ENCODE measurements at regions not wholly inside any gene's neighbourhood (a gene's known extent, or its start where the extent isn't known, plus 50 kb on each side); places are given as distances from the start of the nearest gene placed in this dataset.

DNA sequence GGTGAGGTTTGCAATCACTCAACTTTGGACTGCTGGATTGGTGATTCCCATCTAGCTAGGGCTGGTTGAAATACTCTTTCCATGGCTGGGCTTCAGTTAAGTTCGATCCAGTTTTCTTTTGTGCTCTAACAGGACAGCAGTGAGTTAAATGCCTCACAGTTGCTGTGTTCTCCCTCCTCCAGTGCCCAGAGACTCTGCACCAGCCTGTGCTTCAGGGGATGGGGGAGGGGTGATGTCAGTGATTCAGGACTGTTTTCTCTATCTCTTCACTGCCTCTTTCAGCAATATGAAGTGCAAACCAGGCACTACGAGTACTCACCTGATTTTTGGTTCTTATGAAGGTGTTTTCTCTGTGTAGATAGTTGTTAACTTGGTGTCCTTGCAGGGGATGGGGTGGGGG lies 88.2 kb upstream of the FAM83B start:
- H3K36me3 Mint-ChIP-seq = no peaks in the 10 kb centered on the region
- peaks cover 9% of the 10 kb centered on the region for H3K9me3 Mint-ChIP-seq
- ATAC-seq (no peak), DNase-seq (ENCODE audit: low spot score in 2 of 2) (no peak)
- H3K4me1 Mint-ChIP-seq = no peaks in the 10 kb centered on the region
- no peak overlapping the region for H3K27ac Mint-ChIP-seq
- H3K4me3 Mint-ChIP-seq = no peak overlapping the region

DNA sequence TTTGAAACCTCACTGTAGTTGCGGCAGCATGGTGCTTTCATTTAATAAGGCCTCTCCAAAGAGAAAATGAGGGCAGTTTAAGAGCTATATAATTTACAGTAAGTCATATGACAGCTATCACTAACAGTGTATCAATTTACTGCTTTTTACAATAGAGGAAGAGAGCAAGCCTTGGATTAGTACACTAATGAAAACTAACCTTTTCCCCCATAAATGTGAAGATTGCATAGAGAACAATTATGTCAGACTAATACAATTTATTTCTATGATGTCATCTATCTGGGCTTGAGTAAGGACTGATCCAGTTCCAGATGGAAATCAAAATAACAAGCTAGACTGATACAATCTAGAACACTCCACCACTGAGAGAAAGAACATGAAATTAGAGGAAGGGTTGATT lies 78.1 kb upstream of the FAM83B start:
- H3K9me3 Mint-ChIP-seq = peaks cover 15% of the 10 kb centered on the region
- H3K4me1 Mint-ChIP-seq = no peaks in the 10 kb centered on the region
- no peaks in the 10 kb centered on the region for H3K36me3 Mint-ChIP-seq
- H3K4me3 Mint-ChIP-seq = no peak overlapping the region
- no peak overlapping the region for H3K27ac Mint-ChIP-seq
- DNase-seq (ENCODE audit: low spot score in 2 of 2) = no peak
- ATAC-seq = no peak

DNA sequence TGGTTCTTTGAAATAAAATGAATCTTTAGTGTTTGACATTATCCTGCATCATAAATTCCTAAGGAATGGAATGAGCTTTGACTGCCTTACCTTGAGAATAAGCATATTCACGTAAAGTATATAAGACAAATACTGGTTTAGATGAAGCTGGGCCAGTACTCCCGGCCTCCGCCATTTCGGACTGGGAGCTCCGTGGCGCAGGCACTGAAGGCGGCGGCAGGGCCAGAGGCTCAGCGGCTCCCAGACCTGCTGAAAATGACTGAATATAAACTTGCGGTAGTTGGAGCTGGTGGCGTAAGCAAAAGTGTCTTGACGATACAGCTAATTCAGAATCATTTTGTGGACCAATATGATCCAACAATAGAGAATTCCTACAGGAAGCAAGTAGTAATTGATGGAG lies 76.2 kb upstream of the FAM83B start:
- no peaks in the 10 kb centered on the region for H3K4me1 Mint-ChIP-seq
- H3K9me3 Mint-ChIP-seq = peaks cover 12% of the 10 kb centered on the region
- no peak overlapping the region for H3K4me3 Mint-ChIP-seq
- H3K36me3 Mint-ChIP-seq = no peaks in the 10 kb centered on the region
- ATAC-seq (no peak), DNase-seq (ENCODE audit: low spot score in 2 of 2) (no peak)
- H3K27ac Mint-ChIP-seq = no peak overlapping the region

DNA sequence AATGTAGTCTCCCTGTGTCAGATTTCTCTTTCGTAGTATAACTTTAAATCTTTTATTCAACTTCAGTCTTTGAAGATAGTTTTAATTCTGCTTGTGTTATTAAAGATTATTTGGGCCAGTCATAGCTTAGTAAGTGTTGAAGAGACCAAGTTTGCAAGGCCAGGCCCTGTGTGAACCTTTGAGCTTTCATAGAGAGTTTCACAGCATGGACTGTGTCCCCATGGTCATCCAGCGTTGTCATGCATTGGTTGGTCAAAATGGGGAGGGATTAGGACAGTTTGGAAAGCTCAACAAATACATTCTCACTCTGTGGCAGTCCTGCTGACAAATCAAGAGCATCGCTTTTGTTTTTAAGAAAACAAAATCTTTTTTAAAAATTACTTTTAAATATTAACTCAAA lies 74.6 kb upstream of the FAM83B start:
- H3K4me1 Mint-ChIP-seq = no peaks in the 10 kb centered on the region
- H3K9me3 Mint-ChIP-seq = peaks cover 7% of the 10 kb centered on the region
- no peak overlapping the region for H3K4me3 Mint-ChIP-seq
- ATAC-seq (no peak), DNase-seq (ENCODE audit: low spot score in 2 of 2) (no peak)
- H3K36me3 Mint-ChIP-seq = no peaks in the 10 kb centered on the region
- no peak overlapping the region for H3K27ac Mint-ChIP-seq

DNA sequence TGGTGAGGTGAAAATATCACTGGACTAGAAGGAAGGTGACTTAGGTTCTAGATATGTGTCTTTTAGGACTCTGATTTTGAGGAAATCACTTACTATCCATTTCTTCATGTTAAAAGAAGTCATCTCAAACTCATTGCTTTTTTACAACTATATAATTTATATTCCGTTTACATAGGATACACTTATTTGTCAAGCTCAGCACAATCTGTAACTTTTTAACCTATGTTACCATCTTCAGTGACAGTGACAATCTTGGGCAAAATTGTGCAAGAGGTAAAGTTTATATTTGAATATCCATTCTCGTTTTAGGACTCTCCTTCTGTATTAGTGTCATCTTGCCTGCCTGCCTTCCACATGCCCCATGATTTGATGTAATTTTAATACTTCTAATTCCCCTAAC lies 74.0 kb upstream of the FAM83B start:
- H3K4me1 Mint-ChIP-seq = no peaks in the 10 kb centered on the region
- H3K9me3 Mint-ChIP-seq = peaks cover 7% of the 10 kb centered on the region
- ATAC-seq (no peak), DNase-seq (ENCODE audit: low spot score in 2 of 2) (no peak)
- H3K4me3 Mint-ChIP-seq = no peak overlapping the region
- H3K36me3 Mint-ChIP-seq = no peaks in the 10 kb centered on the region
- no peak overlapping the region for H3K27ac Mint-ChIP-seq

DNA sequence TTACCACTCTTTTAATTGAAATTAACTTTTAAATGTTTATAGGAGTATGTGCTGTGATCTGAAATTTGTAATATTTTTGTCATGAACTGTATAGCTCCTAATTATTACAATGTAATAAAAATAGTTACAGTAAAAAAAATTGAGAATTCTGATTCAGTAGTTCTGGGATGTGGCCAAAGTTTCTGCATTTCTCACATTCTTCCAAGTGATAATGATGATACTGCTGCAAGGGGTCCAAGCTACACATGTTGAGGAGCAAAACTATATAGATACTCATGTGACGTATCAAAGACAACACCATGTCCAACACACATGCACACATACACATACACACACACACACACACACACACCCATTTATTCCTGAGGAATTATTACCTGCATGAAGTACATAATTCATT lies 71.0 kb upstream of the FAM83B start:
- Mint-ChIP-seq H3K4me1 (no peaks in the 10 kb centered on the region), H3K4me3 (no peak overlapping the region), H3K27ac (no peak overlapping the region), H3K36me3 (no peaks in the 10 kb centered on the region), H3K9me3 (peaks cover 4% of the 10 kb centered on the region)
- DNase-seq (ENCODE audit: low spot score in 2 of 2) = no peak
- no peak for ATAC-seq

DNA sequence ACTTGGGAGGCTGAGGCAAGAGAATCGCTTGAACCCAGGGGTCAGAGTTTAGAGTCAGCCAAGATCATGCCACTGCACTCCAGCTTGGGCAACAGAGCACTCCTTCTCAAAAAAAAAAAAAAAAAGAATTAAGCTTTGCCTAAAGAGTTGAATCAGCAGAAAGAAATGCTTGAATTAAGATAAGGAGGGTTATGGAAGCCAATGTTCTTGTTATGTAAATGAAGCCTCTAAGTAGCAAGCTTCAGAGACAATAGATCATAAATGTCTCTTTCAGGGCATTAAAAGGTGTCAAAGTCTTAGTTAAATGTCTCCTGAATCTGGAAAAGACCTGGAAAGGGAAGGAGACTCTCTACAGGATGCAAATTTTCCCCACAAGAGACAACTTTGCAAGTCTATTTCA lies 69.7 kb upstream of the FAM83B start:
- no peak for DNase-seq (ENCODE audit: low spot score in 2 of 2)
- no peak overlapping the region for H3K4me3 Mint-ChIP-seq
- H3K9me3 Mint-ChIP-seq = peaks cover 9% of the 10 kb centered on the region
- no peak overlapping the region for H3K27ac Mint-ChIP-seq
- no peak for ATAC-seq
- H3K4me1 Mint-ChIP-seq = no peaks in the 10 kb centered on the region
- no peaks in the 10 kb centered on the region for H3K36me3 Mint-ChIP-seq

DNA sequence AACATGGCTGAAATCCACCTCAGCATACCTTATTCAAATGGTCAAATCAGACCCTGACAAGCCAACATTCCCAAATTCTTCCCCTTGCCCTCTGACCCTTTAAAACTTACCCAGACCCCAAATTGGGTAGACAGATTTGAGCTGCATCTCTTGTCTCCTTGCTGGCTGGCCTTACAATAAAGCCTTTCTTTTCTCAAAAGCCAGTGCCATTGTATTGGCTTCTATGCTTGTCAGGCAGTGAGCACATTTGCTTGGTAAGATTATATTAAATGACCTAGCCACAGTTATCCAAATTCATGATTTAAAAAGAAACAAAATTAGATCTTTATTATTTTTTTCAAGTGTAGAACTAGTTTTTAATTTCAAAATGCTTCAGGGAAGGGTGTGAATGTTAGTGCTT lies 67.8 kb upstream of the FAM83B start:
- H3K9me3 Mint-ChIP-seq = peaks cover 17% of the 10 kb centered on the region
- no peaks in the 10 kb centered on the region for H3K4me1 Mint-ChIP-seq
- no peaks in the 10 kb centered on the region for H3K36me3 Mint-ChIP-seq
- ATAC-seq = no peak
- no peak overlapping the region for H3K27ac Mint-ChIP-seq
- DNase-seq (ENCODE audit: low spot score in 2 of 2) = no peak
- no peak overlapping the region for H3K4me3 Mint-ChIP-seq

DNA sequence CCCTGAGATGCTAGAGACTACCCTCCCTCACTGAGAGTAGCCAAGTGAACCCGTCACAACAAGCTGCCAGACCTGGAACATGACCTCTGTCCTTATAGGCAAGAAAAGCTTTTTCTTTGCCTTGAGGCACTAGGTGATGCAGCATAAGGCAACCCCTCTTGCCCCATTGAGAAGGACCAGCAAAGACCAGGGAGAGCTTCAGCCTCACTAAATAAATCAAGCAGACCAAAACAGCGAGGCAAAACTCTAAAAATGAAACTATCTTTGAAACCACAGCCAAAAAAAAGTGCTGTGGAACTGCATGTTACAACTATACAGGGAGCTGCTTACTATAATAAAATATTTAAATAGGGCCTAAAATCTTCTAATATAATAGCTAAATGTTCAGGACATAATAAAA lies 62.6 kb upstream of the FAM83B start:
- no peaks in the 10 kb centered on the region for H3K4me1 Mint-ChIP-seq
- H3K27ac Mint-ChIP-seq = no peak overlapping the region
- H3K4me3 Mint-ChIP-seq = no peak overlapping the region
- ATAC-seq (no peak), DNase-seq (ENCODE audit: low spot score in 2 of 2) (no peak)
- H3K36me3 Mint-ChIP-seq = no peaks in the 10 kb centered on the region
- peaks cover 18% of the 10 kb centered on the region for H3K9me3 Mint-ChIP-seq

DNA sequence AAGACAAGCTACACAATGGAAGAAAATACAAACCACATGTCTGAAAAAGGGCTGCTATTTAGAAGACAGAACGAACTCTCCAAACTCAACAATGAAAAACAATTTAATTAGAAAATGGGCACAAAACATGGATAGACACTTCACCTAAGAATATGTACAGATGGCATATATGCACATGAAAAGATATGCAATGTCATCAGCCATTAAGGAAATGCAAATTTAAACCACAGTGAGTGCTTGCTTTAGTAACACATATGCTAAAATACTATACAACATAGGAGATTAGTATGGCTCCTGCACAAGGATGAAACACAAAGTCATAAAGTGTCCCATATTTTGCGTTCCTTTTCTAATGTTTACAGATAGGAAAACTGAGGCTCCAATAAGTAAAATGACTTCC lies 60.4 kb upstream of the FAM83B start:
- Mint-ChIP-seq H3K36me3 (no peaks in the 10 kb centered on the region), H3K9me3 (peaks cover 18% of the 10 kb centered on the region), H3K27ac (no peak overlapping the region), H3K4me3 (no peak overlapping the region), H3K4me1 (no peaks in the 10 kb centered on the region)
- no peak for DNase-seq (ENCODE audit: low spot score in 2 of 2)
- ATAC-seq = no peak

DNA sequence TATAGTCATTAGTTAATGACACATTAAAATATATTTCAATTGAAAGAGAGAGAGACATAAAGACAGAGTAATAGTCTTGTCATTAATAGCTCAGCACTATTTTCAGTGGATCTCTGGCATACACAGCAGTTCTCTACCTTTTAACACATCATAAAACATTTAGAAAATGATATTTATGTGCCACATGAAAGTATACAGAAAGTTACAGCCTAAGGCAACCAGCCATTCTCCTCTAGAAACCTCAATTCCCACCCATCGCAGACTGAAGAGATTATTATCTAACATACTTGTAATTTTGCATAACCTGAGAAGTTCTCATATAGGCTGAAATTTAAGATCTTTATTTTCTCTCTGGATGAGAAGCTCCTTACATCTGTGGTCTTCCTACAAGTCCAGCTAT lies 58.7 kb upstream of the FAM83B start:
- no peak for ATAC-seq
- no peaks in the 10 kb centered on the region for H3K36me3 Mint-ChIP-seq
- H3K27ac Mint-ChIP-seq = no peak overlapping the region
- no peak for DNase-seq (ENCODE audit: low spot score in 2 of 2)
- no peaks in the 10 kb centered on the region for H3K4me1 Mint-ChIP-seq
- peaks cover 8% of the 10 kb centered on the region for H3K9me3 Mint-ChIP-seq
- H3K4me3 Mint-ChIP-seq = no peak overlapping the region
